MCF 10A (cell line): ENCODE measurements at regions not wholly inside any gene's neighbourhood (a gene's known extent, or its start where the extent isn't known, plus 50 kb on each side); places are given as distances from the start of the nearest gene placed in this dataset.
A peak's percentile ranks its signal among the peaks of the same experiment; 100 is the strongest.

ENCODE experiments used
- BruUV-seq: library from RNA; stranded (reverse); fragments of 400-500 nt; replicated peaks from 2 replicates; lab custom pipeline; 2021; lab: Mats Ljungman, UMichigan
- CTCF ChIA-PET: fragments of 300-600 bp; sonication (Branson Sonifier 250); formaldehyde crosslinking; extraction: SDS; loops from one replicate; lab custom pipeline; 2021; ENCODE audit warnings: antibody characterized with exemption, inconsistent platforms; lab: Yijun Ruan, JAX
- POLR2A ChIA-PET: fragments of 300-600, 350-650 bp; sonication (Branson Sonifier 250); formaldehyde crosslinking; extraction: SDS; loops from one replicate; lab custom pipeline; 2020; ENCODE audit warnings: antibody characterized with exemption, inconsistent platforms; lab: Yijun Ruan, JAX
- DNase-seq: peaks from one replicate; pipeline ENCODE4 v3.0.0-alpha.2; 2018; ENCODE audit not compliant: unreplicated experiment
- H3K27ac Mint-ChIP-seq: one replicate; pipeline ENCODE4 v1.8.0; 2022; ENCODE audit warnings: mild to moderate bottlenecking, low read depth, mixed read lengths; ENCODE audit not compliant: unreplicated experiment
- H3K27me3 Mint-ChIP-seq: one replicate; pipeline ENCODE4 v1.8.0; 2022; ENCODE audit warnings: mixed read lengths; ENCODE audit not compliant: insufficient read depth, unreplicated experiment
- H3K36me3 Mint-ChIP-seq: one replicate; pipeline ENCODE4 v1.8.0; 2022; ENCODE audit warnings: mild to moderate bottlenecking, moderate library complexity, mixed read lengths; ENCODE audit not compliant: insufficient read depth, unreplicated experiment
- H3K4me1 Mint-ChIP-seq: one replicate; pipeline ENCODE4 v1.8.0; 2022; ENCODE audit warnings: mixed read lengths; ENCODE audit not compliant: insufficient read depth, unreplicated experiment
- H3K4me3 Mint-ChIP-seq: one replicate; pipeline ENCODE4 v1.8.0; 2022; ENCODE audit warnings: mild to moderate bottlenecking, moderate library complexity, mixed read lengths; ENCODE audit not compliant: unreplicated experiment
- H3K9me3 Mint-ChIP-seq: one replicate; pipeline ENCODE4 v1.8.0; 2022; ENCODE audit warnings: mixed read lengths; ENCODE audit not compliant: unreplicated experiment
- CTCF ChIP-seq: fragments of 200-600 bp; IDR thresholded peaks from one replicate; pipeline ENCODE4 v1.8.0; 2022; ENCODE audit warnings: antibody characterized with exemption, mild to moderate bottlenecking; ENCODE audit not compliant: unreplicated experiment
- intact Hi-C: fragments of 100-400 bp; cut with micrococcal nuclease; formaldehyde crosslinking; loops from 2 replicates; pipeline ENCODE4 v1.14.1; 2022

GRCh38 chr18:56379256-56379655, 259.1 kb downstream of the TXNL1 start:
- CTCF ChIA-PET: no interaction called here
- H3K27ac Mint-ChIP-seq: no peak overlapping the region
- intact Hi-C loops: no loop called here
- no peak overlapping the region for H3K4me3 Mint-ChIP-seq
- no TSS peak for BruUV-seq
- no peaks in the 10 kb centered on the region for H3K9me3 Mint-ChIP-seq
- POLR2A ChIA-PET: no interaction called here
- no peak for TF ChIP-seq CTCF
- peaks cover 7% of the 10 kb centered on the region for H3K4me1 Mint-ChIP-seq
- no peaks in the 10 kb centered on the region for H3K27me3 Mint-ChIP-seq
- DNase-seq: no peak
- H3K36me3 Mint-ChIP-seq: no peaks in the 10 kb centered on the region

- intact Hi-C loops: no loop called here
- BruUV-seq: no TSS peak
- Mint-ChIP-seq H3K27ac (no peak overlapping the region), H3K9me3 (no peaks in the 10 kb centered on the region), H3K4me1 (peaks cover 16% of the 10 kb centered on the region), H3K36me3 (no peaks in the 10 kb centered on the region), H3K4me3 (no peak overlapping the region), H3K27me3 (no peaks in the 10 kb centered on the region)
- DNase-seq: no peak
- TF ChIP-seq CTCF: no peak
- ChIA-PET CTCF (interaction anchor here (0.7 to 0.9 kb wide), 2 partner anchors 71 to 962 kb away, joined by 3 to 5 read pairs; no protein-coding TSS in a partner anchor), POLR2A (interaction anchor here (0.7 kb wide), 1 partner anchor 44 kb away, joined by 3 read pairs; no protein-coding TSS in a partner anchor)
These were observed 261.2 kb downstream of the TXNL1 start for GRCh38 chr18:56377231-56377630.

GRCh38 chr18:56374007-56374655, 264.3 kb downstream of the TXNL1 start:
- ChIA-PET CTCF (interaction anchor here (0.6 kb wide), 1 partner anchor 567 kb away, joined by 3 read pairs; no protein-coding TSS in a partner anchor), POLR2A (interaction anchor here (1.2 kb wide), 1 partner anchor 192 kb away, joined by 3 read pairs; no protein-coding TSS in a partner anchor)
- intact Hi-C loops: no loop called here
- no peak for TF ChIP-seq CTCF
- Mint-ChIP-seq H3K27ac (peak overlapping the region; percentile 66), H3K36me3 (no peaks in the 10 kb centered on the region), H3K27me3 (no peaks in the 10 kb centered on the region), H3K9me3 (no peaks in the 10 kb centered on the region), H3K4me3 (no peak overlapping the region), H3K4me1 (peaks cover 16% of the 10 kb centered on the region)
- BruUV-seq: no TSS peak
- peak; percentile 27 for DNase-seq

- no peak for TF ChIP-seq CTCF
- peaks cover 12% of the 10 kb centered on the region for H3K4me1 Mint-ChIP-seq
- H3K9me3 Mint-ChIP-seq: no peaks in the 10 kb centered on the region
- no peak overlapping the region for H3K4me3 Mint-ChIP-seq
- peak overlapping the region; percentile 66 for H3K27ac Mint-ChIP-seq
- ChIA-PET CTCF (no interaction called here), POLR2A (interaction anchor here (1.2 kb wide), 1 partner anchor 192 kb away, joined by 3 read pairs; no protein-coding TSS in a partner anchor)
- intact Hi-C loops: no loop called here
- BruUV-seq: no TSS peak
- no peaks in the 10 kb centered on the region for H3K27me3 Mint-ChIP-seq
- peak; percentile 42 for DNase-seq
- H3K36me3 Mint-ChIP-seq: no peaks in the 10 kb centered on the region
These were observed 264.8 kb downstream of the TXNL1 start for GRCh38 chr18:56373601-56374000.
